ENCODE measurements at regions not wholly inside any gene's neighbourhood (a gene's known extent, or its start where the extent isn't known, plus 50 kb on each side); places are given as distances from the start of the nearest gene placed in this dataset.
"Not testable (repeated sequence)": the region's sequence is repeated elsewhere in the genome, so short reads cannot be mapped to it uniquely, and the experiment has no call there.

DNA sequence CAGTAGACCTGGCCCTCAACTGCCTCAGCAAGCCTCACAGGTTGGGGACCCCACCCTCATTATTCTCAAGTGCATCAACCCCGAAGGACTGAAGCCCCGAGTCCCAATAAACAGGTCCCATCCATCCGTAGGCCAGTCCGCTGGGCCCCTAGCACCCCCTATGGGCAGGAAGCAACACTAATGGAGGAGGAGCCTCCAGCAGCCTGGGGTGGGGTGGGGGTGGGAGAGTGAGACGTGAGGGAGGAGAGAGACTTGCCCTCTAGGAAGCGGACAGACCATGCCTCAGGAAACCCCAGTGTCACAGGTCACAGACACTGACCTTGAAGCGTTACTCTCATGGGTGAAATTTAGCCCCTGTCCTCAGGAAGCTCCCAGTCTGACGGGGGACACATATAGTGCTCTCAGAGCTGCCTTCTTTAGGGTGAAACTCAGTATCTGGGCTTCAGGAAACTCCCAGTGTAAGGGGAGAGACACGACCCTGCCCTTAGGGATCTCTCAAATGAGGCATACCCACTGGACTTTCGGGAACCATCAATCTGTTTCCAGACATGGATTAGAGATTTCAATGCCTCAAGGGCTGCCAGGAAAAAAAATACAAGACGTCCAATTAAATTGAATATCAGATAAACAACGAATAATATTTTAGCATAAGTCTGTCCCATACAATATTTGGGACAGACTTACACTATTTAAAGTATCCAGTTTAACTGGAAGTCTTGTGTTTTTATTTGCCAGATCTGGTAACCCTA lies 125.8 kb downstream of the MRPL14 start:
- no peak for DNase-seq (ENCODE audit: low read depth in 1 of 2, low spot score in 1 of 2)

- no peak for DNase-seq (ENCODE audit: low read depth in 1 of 2, low spot score in 1 of 2)
Observed at GRCh38 chr6:44000164-44000842, 126.9 kb downstream of the MRPL14 start.

DNA sequence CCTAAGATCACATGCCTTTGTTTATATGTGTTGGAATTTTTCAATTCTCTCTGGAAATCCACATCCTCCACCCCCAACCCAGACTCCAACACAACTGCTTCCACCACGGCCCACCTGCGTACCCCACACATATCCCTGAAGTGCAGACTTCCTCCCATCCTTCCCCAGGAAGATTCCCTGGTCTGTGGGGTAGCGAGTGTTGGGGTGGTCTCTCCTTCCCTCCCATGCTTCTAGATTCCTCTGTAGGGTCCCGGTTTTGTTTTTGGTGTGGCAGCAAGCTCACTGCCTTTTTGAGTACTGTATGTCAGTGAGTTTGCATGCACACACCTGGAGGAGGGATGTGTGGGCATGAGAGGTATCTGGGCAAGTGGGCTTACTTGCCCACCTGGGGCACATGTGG lies 127.6 kb downstream of the MRPL14 start:
- no peak for DNase-seq (ENCODE audit: low read depth in 1 of 2, low spot score in 1 of 2)

- not testable (repeated sequence) for DNase-seq (ENCODE audit: low read depth in 1 of 2, low spot score in 1 of 2)
Observed at GRCh38 chr6:43998592-43999243, 128.5 kb downstream of the MRPL14 start.

DNA sequence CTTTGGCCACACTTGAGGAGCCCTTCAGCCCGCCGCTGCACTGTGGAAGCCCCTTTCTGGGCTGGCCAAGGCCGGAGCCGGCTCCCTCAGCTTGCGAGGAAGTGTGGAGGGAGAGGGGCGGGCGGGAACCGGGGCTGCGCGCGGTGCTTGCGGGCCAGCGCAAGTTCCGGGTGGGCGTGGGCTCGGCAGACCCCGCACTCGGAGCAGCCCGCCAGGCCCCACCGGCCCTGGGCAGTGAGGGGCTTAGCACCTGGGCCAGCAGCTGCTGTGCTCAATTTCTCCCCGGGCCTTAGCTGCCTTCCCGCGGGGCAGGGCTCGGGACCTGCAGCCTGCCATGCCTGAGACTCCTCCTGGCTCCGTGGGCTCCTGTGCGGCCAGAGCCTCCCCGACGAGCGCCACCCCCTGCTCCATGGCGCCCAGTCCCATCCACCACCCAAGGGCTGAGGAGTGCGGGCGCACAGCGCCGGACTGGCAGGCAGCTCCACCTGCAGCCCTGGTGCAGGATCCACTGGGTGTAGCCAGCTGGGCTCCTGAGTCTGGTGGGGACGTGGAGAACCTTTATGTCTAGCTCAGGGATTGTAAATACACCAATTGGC lies 129.2 kb downstream of the MRPL14 start:
- not testable (repeated sequence) for DNase-seq (ENCODE audit: low read depth in 1 of 2, low spot score in 1 of 2)

DNA sequence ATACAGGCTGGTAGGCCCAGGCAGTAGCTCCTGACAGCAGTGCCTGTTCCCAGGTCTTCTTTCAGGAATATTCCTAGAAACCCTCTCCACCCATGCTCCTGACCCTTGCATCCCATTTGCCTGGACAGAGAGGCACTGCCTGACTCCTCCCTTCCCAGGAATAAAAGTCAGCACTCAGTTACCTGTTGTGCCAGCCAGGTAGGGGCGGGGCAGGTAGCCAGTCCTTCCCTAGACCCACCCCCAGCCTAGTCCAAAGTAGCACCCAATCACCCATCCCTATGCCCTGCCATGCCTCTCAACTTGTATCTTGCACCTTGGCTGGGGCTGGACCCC lies 129.9 kb downstream of the MRPL14 start:
- DNase-seq (ENCODE audit: low read depth in 1 of 2, low spot score in 1 of 2): no peak

- DNase-seq (ENCODE audit: low read depth in 1 of 2, low spot score in 1 of 2): no peak
Observed at GRCh38 chr6:43996618-43997344, 130.5 kb downstream of the MRPL14 start.

GRCh38 chr6:43995137-43995536 lies 132.1 kb downstream of the MRPL14 start:
- DNase-seq (ENCODE audit: low read depth in 1 of 2, low spot score in 1 of 2): no peak

DNA sequence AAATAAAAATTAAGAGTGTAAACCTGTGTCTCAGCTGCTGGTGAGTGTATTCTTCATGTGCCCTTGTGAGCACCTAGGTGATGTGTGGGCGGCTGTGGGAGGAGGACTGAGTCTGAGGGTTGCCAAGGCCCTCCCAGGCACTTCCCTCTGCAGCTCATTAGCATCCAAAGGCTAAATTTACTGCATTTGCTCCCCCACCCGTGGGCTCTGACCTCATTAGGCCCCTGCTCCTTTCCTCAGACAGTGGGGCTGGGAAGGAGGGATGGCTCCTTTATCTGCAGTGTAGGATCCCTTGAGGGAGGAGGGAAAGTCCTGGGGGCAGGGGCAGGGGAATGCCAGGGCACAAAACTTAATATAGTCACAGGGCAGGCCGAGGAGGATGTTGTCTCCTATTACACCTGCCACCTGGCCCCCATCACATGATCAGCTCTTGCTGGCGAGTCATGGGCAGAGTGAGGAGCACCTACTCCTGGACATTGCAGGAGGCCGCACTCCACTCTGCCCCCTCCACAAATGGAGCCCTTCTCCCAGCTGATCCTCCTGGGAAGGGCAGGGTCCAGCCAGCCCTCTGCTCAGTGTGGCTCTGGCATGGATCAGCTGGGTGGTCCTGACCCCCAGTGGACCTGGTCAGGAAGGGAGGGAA lies 133.2 kb downstream of the MRPL14 start:
- no peak for DNase-seq (ENCODE audit: low read depth in 1 of 2, low spot score in 1 of 2)

DNA sequence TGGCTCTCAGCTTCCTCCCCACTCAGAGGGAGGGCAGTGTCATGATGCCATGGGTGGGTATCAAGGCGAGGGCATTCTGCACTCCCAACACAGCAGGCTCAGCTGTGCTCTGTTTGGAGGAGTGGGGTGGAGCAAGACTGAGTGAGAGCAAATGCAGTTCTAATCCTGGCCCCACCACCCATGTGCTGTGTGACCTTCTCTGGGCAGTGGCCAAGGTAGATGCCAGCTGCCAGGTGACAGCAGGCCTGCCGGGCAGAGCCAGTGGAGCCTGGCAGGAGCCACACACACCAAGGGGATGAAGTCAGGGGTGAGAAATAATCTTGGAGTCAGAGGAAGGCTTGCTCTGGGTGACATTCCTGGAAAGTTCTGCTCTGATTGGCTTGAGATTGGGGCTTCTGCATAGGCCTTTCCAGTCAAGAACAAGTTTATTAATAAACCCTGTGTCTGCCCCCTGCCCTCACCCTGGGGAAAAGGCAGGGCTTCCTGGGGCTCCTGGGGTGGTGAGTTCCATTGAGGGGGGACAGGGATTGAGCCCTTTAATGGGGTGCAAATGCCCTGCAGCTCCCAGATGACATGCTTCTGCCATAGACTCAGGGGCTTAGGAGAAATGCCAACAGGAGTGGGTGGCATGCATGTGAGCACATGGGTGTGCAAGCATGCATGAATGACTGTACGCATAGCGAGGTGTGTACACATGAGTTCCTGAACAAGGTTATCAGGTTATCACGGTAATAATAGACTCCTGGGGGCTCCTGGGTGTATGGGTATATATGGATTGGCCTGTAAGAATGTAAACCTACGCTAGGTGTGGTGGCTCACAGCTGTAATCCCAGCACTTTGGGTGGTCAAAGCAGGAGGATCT lies 134.2 kb downstream of the MRPL14 start:
- no peak for DNase-seq (ENCODE audit: low read depth in 1 of 2, low spot score in 1 of 2)

GRCh38 chr6:43992126-43992663 lies 135.1 kb downstream of the MRPL14 start:
- no peak for DNase-seq (ENCODE audit: low read depth in 1 of 2, low spot score in 1 of 2)

GRCh38 chr6:43990627-43991619 lies 136.3 kb downstream of the MRPL14 start:
- no peak for DNase-seq (ENCODE audit: low read depth in 1 of 2, low spot score in 1 of 2)

DNA sequence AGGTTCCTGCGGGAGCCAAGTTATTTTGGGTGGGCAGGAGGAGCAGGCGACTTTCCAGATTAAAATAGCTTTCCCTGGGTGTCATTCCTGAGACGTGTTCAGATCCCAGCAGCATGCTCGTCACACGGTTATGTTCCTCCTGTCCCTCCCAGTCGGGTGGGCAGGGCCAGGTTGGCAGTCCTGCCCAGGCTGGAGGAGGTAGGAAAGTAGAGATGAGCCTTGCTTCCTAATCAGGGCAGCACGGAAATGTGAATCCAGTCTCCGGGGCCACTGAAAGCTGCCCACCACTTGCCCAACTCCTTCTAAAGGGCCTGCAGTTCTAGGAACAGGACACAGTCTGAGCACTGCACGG lies 137.0 kb downstream of the MRPL14 start:
- DNase-seq (ENCODE audit: low read depth in 1 of 2, low spot score in 1 of 2): no peak

- no peak for DNase-seq (ENCODE audit: low read depth in 1 of 2, low spot score in 1 of 2)
Observed at GRCh38 chr6:43989581-43990146, 137.6 kb downstream of the MRPL14 start.

- no peak for DNase-seq (ENCODE audit: low read depth in 1 of 2, low spot score in 1 of 2)
Observed at GRCh38 chr6:43988801-43989200, 138.5 kb downstream of the MRPL14 start.

DNA sequence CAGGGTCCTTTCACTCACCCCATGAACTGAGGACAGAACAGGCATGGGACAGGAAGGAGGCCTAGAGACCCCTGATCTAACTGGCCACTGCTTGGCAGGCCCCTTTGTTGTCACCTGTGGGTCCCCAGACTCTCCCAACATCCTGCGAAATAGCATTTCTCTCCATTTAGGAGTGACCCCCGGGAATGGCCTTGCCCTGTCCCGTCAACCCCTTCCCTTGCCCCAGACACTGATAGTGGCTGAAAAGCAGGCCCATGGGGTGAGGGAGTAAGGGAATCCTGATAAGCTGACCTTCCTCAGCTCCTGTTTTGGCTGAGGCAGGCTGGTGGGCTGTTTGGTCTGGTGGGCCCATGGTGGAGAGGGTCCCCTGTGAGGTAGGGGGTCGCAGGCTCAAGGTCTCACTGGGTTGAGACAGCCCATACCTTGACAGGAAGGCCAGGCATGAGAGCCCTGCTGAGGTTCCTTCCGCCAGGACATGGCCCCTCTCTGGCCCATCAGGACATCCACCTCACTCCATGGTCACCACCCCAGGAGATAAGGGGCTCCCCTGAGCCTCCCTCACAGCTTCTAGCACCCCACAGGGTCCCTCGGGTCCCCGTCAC lies 139.3 kb downstream of the MRPL14 start:
- no peak for DNase-seq (ENCODE audit: low read depth in 1 of 2, low spot score in 1 of 2)

DNA sequence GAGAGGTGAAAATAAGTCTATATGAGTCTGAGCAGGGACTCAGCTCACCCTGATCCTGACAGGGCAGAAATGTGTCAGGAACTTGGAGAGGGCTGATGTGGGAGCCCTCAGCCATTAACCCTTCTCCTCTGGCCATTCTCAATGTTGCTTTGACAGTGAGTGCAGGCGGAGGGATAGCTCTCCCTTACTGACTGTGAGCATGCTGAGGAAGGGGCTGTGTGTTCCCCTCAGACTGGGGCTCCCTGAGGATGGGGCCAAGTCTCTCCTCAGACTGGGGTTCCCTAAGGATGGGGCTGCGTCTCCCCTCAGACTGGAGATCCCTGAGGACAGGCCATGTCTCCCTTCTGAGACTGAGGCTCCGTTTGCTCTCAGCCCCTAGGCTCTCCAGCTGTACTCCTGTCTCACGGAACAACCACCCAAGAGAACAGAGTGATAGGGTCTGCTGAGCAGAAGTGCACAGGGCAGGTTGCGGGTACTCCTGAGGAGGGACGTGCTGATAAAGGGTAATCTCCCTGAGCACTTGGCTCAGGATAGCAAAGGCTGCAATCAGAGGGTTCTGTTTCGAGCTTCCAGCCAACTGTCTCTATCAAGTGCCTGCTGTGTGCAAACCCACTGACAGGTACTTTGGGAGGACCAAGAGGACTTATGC lies 141.0 kb downstream of the MRPL14 start:
- no peak for DNase-seq (ENCODE audit: low read depth in 1 of 2, low spot score in 1 of 2)
